Transverse colon (tissue), 4 donors: ENCODE measurements at regions not wholly inside any gene's neighbourhood (a gene's known extent, or its start where the extent isn't known, plus 50 kb on each side); places are given as distances from the start of the nearest gene placed in this dataset.

Experiments
- DNase-seq: peaks from one replicate; pipeline ENCODE4 v3.0.0-alpha.2; 2019
- H3K27ac ChIP-seq, 4 donors: fragments of 200-600 bp; sonication (generic); 2 replicates each; pipeline ENCODE4 v1.5.1; 2016 to 2018; ENCODE audit warnings: inconsistent platforms in 4 of 4
- H3K27me3 ChIP-seq: fragments of 200-600 bp; sonication (generic); 2 replicates; pipeline ENCODE4 v1.5.1; 2017; ENCODE audit warnings: inconsistent platforms
- H3K36me3 ChIP-seq, 4 donors: fragments of 200-600 bp; sonication (generic); 2 replicates each; pipeline ENCODE4 v1.5.1; 2017 to 2019; ENCODE audit warnings: inconsistent platforms in 4 of 4
- H3K4me1 ChIP-seq, 4 donors: fragments of 200-600 bp; sonication (generic); 2 replicates each; pipeline ENCODE4 v1.5.1; 2017 to 2020; ENCODE audit warnings: inconsistent platforms in 4 of 4
- H3K4me3 ChIP-seq, 4 donors: fragments of 200-600 bp; sonication (generic); 1 replicate in 1 of 4; 2 replicates in 3 of 4; pipeline versions ENCODE4 v1.5.1 to v1.6.1; 2017 to 2019; ENCODE audit warnings: inconsistent platforms in 4 of 4
- H3K9me3 ChIP-seq, 2 donors: fragments of 200-600 bp; sonication (generic); 2 replicates each; pipeline ENCODE4 v1.5.1; 2017 to 2019; ENCODE audit warnings: inconsistent platforms in 2 of 2
- EP300 ChIP-seq: sonication (generic); formaldehyde crosslinking; IDR thresholded peaks from one replicate; pipeline ENCODE4 v1.6.1; 2017; ENCODE audit warnings: antibody characterized with exemption, low read depth
- POLR2A ChIP-seq: fragments of 450-650 bp; IDR thresholded peaks from one replicate; pipeline ENCODE4 v1.6.1; 2016; ENCODE audit warnings: antibody characterized with exemption, mild to moderate bottlenecking, moderate library complexity
- POLR2AphosphoS5 ChIP-seq, 3 donors: sonication (generic); formaldehyde crosslinking; IDR thresholded peaks; one replicate each; pipeline ENCODE4 v1.6.1; 2016; ENCODE audit warnings: antibody characterized with exemption in 3 of 3
- WGBS, 2 donors: methylation state at CpG; one replicate each; pipeline ENCODE4 v1.1.5; 2018; ENCODE audit warnings: low coverage in 1 of 2; 5-methylcytosine and 5-hydroxymethylcytosine counted together
- in situ Hi-C, 4 donors: fragments of 200-750 bp; cut with MboI; loops; one replicate each; pipeline versions ENCODE4 v1.15.0 to v1.15.1; 2017; ENCODE audit warnings: low sequenced_read_pairs in 3 of 4, low pct_ligation_motif_present in 1 of 4, low pct_unique_long_range_greater_than_20kb in 1 of 4
- intact Hi-C: fragments of 100-400 bp; cut with DNase I; formaldehyde crosslinking; loops from one replicate; pipeline ENCODE4 v1.15.1; 2023; ENCODE audit warnings: low total_unique reads
- TF ChIP-seq, protein P1 (sequence below), 5 experiments: fragments of 200-600 bp in 3 of 5; fragments of 450-650 bp in 2 of 5; sonication (generic) in 3 of 5; IDR thresholded peaks; 1 replicate in 2 of 5; 2 replicates in 3 of 5; pipeline ENCODE4 v1.5.1; 2016 to 2017; ENCODE audit warnings: antibody characterized with exemption in 5 of 5, inconsistent platforms in 3 of 5, mild to moderate bottlenecking in 2 of 5, moderate library complexity in 1 of 5

DNA sequence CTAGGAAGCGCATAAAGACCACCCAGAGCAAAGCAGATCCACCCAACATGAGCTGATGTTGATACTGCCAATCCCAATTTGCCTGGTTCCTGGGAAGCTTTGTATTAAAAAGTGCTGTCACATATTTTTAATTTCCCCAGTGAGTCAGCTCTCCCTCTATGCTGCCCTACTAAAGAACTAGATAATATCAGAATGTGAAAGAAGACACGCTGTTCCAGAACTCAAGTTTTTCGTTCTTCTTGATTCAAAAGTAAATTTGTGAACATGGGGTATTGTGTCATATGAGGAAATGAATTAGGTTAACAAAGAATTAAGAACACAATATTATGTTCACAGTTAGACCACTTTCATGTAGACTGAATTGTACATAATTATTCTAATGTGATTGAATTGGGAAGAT, 734.2 kb upstream of the ALCAM start:
- Histone ChIP-seq H3K4me3 (no peak overlapping the region), H3K9me3 (no peaks in the 10 kb centered on the region), H3K27ac (no peak overlapping the region), H3K4me1 (no peaks in the 10 kb centered on the region), H3K36me3 (no peaks in the 10 kb centered on the region), H3K27me3 (no peaks in the 10 kb centered on the region)
- in situ Hi-C loops (no loop called here), intact Hi-C loops (no loop called here)
- WGBS, 2 donors = 96% methylated on average over 3 of the region's 3 CpGs
- TF ChIP-seq EP300 (no peak), POLR2A (no peak), POLR2AphosphoS5 (IDR thresholded peaks at IDR 0.05) (no peak)
- TF ChIP-seq, protein P1, sequence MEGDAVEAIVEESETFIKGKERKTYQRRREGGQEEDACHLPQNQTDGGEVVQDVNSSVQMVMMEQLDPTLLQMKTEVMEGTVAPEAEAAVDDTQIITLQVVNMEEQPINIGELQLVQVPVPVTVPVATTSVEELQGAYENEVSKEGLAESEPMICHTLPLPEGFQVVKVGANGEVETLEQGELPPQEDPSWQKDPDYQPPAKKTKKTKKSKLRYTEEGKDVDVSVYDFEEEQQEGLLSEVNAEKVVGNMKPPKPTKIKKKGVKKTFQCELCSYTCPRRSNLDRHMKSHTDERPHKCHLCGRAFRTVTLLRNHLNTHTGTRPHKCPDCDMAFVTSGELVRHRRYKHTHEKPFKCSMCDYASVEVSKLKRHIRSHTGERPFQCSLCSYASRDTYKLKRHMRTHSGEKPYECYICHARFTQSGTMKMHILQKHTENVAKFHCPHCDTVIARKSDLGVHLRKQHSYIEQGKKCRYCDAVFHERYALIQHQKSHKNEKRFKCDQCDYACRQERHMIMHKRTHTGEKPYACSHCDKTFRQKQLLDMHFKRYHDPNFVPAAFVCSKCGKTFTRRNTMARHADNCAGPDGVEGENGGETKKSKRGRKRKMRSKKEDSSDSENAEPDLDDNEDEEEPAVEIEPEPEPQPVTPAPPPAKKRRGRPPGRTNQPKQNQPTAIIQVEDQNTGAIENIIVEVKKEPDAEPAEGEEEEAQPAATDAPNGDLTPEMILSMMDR (IDR thresholded peaks at IDR 0.05) = no peak
- no peak for DNase-seq

DNA sequence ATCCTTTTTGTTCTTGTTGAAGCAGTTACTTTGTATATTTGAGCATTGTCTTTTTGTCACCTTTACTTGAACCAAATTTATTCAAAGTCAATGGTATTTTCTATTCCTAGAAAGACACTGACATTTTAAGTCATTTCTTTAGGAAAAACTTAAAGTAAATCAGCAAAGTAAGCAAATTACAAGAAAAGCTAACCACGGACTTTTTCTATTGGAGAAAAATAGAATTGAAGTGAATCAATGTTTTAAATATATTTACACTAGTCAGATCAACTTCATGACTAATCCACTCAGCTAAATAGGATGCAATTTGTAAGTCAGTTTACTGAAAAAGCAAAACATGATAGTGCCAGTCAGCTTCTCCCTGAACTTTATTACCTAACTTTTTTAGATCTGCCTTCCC, 733.8 kb upstream of the ALCAM start:
- Histone ChIP-seq H3K27me3 (no peaks in the 10 kb centered on the region), H3K4me3 (no peak overlapping the region), H3K36me3 (no peaks in the 10 kb centered on the region), H3K9me3 (no peaks in the 10 kb centered on the region), H3K4me1 (no peaks in the 10 kb centered on the region), H3K27ac (no peak overlapping the region)
- intact Hi-C loops = no loop called here
- WGBS, 2 donors = 80 to 81% methylated on average over 1 of the region's 1 CpG
- in situ Hi-C loops = no loop called here
- no peak for DNase-seq
- TF ChIP-seq POLR2A (no peak), POLR2AphosphoS5 (IDR thresholded peaks at IDR 0.05) (no peak), EP300 (no peak)
- TF ChIP-seq, protein P1 (IDR thresholded peaks at IDR 0.05) = no peak

DNA sequence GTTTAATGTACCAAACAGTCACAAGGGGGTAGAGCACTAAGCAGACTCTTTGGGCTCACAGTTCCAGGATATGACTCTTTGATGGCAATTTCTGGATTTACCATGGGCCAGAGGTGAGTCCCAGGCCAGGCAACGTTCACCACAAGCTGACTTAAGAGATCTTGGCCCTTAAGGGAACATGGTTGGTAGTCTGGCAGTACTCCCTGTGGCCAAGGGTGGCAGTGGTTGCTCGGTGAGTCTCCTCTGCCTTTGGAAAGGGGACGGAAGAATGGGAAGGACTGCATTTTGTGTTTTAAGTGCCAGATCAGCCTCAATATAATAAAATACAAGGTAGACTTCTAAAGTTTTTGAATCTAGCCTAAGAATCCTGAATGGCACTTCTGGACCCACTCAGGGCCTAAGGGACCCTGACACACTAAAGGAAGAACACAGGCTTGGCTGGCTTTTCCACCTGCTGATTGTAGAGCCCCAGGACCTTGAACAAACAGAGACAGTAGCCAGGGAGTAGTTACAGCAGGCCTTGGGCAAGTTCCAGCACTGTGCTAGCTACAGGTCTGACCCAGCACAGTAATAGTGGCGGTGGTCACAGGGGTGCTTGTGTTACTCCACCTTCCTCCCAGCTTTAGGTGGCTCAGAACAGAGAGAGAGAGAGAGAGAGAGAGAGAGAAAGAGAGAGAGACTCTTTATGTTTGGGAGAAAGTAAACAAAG, 730.7 kb upstream of the ALCAM start:
- H3K9me3 ChIP-seq = no peaks in the 10 kb centered on the region
- no peaks in the 10 kb centered on the region for H3K27me3 ChIP-seq
- intact Hi-C loops (no loop called here), in situ Hi-C loops (no loop called here)
- TF ChIP-seq, protein P1 (IDR thresholded peaks at IDR 0.05) = no peak
- TF ChIP-seq EP300 (no peak), POLR2AphosphoS5 (IDR thresholded peaks at IDR 0.05) (no peak), POLR2A (no peak)
- no peak overlapping the region for H3K27ac ChIP-seq
- no peaks in the 10 kb centered on the region for H3K36me3 ChIP-seq
- no peaks in the 10 kb centered on the region for H3K4me1 ChIP-seq
- 68 to 72% methylated on average over 4 of the region's 4 CpGs for WGBS, 2 donors
- no peak for DNase-seq
- no peak overlapping the region for H3K4me3 ChIP-seq

DNA sequence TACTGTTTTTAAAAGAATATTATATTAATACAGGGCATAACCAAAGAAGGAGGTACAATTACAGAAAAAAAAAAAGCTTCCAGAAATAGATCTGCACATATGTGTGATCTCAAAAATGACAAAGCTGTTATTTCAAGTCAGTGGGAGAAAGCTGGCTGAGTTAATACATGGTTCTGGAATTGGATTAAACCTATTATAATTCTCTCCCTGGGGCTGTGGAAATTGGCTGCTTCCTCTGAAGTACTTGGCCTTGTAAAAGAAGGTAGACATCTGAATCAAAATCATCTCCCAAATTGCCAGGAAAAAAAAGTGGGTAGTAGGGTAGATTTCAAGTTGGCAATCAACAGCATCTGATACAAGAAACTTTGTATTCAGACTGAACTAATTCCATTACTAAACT, 723.9 kb upstream of the ALCAM start:
- no peaks in the 10 kb centered on the region for H3K36me3 ChIP-seq
- H3K27ac ChIP-seq = no peak overlapping the region
- in situ Hi-C loops (no loop called here), intact Hi-C loops (no loop called here)
- no peak for DNase-seq
- TF ChIP-seq POLR2AphosphoS5 (IDR thresholded peaks at IDR 0.05) = no peak
- TF ChIP-seq, protein P1 (IDR thresholded peaks at IDR 0.05) = no peak
- no peak for TF ChIP-seq EP300
- no peak for TF ChIP-seq POLR2A
- H3K4me3 ChIP-seq = no peak overlapping the region
- H3K9me3 ChIP-seq = no peaks in the 10 kb centered on the region
- H3K27me3 ChIP-seq = no peaks in the 10 kb centered on the region
- H3K4me1 ChIP-seq = no peaks in the 10 kb centered on the region
